Sigmoid colon (tissue), 6 donors: ENCODE measurements at regions not wholly inside any gene's neighbourhood (a gene's known extent, or its start where the extent isn't known, plus 50 kb on each side); places are given as distances from the start of the nearest gene placed in this dataset.

Experiments used
- DNase-seq: peaks from one replicate; pipeline ENCODE4 v3.0.0-alpha.2; 2019
- H3K27ac ChIP-seq, 4 donors: fragments of 200-600 bp; sonication (generic); one replicate each; pipeline ENCODE4 v1.5.1; 2016 to 2019; ENCODE audit warnings: mild to moderate bottlenecking in 1 of 4
- H3K27me3 ChIP-seq, 3 donors: fragments of 200-600 bp; sonication (generic); one replicate each; pipeline ENCODE4 v1.5.1; 2019; ENCODE audit warnings: mild to moderate bottlenecking in 1 of 3
- H3K36me3 ChIP-seq, 4 donors: fragments of 200-600 bp; sonication (generic); one replicate each; pipeline ENCODE4 v1.5.1; 2016 to 2019
- H3K4me1 ChIP-seq, 4 donors: fragments of 200-600 bp; sonication (generic); one replicate each; pipeline ENCODE4 v1.5.1; 2017 to 2019
- H3K4me3 ChIP-seq, 4 donors: fragments of 200-600 bp; sonication (generic); one replicate each; pipeline ENCODE4 v1.5.1; 2017 to 2019; ENCODE audit warnings: mild to moderate bottlenecking in 2 of 4, moderate library complexity in 1 of 4
- H3K9me3 ChIP-seq, 4 donors: fragments of 200-600 bp in 3 of 4; sonication (generic) in 3 of 4; one replicate each; pipeline versions ENCODE4 v1.5.1 to v1.6.1; 2013 to 2019
- EP300 ChIP-seq, 4 donors: sonication (generic); formaldehyde crosslinking; IDR thresholded peaks; one replicate each; pipeline ENCODE4 v1.6.1; 2017; ENCODE audit warnings: antibody characterized with exemption in 4 of 4
- POLR2A ChIP-seq, 2 donors: fragments of 450-650 bp; IDR thresholded peaks; one replicate each; pipeline ENCODE4 v1.6.1; 2016; ENCODE audit warnings: antibody characterized with exemption in 2 of 2, mild to moderate bottlenecking in 2 of 2, moderate library complexity in 2 of 2
- POLR2AphosphoS5 ChIP-seq, 4 donors: sonication (generic); formaldehyde crosslinking; IDR thresholded peaks; one replicate each; pipeline ENCODE4 v1.6.1; 2017; ENCODE audit warnings: antibody characterized with exemption in 4 of 4
- WGBS, 2 donors: extraction: QIAGEN DNeasy Blood & Tissue Kit; methylation state at CpG; one replicate each; pipeline ENCODE4 v1.1.7; 2013; 5-methylcytosine and 5-hydroxymethylcytosine counted together
- intact Hi-C: fragments of 100-400 bp; cut with DNase I; formaldehyde crosslinking; loops from one replicate; pipeline ENCODE4 v1.15.1; 2023
- TF ChIP-seq, protein P1 (sequence below), 4 experiments: fragments of 450-650 bp in 3 of 4; fragments of 200-600 bp in 1 of 4; IDR thresholded peaks; one replicate each; pipeline ENCODE4 v1.5.1; 2016 to 2019; ENCODE audit warnings: antibody characterized with exemption in 4 of 4, mild to moderate bottlenecking in 3 of 4, moderate library complexity in 2 of 4
- donor health status: healthy with polysubstance abuse.
- donor health status: healthy.

GRCh38 chr4:177596035-177596434 is 153.8 kb upstream of the AGA start:
- Histone ChIP-seq H3K27ac (no peak overlapping the region), H3K27me3 (no peaks in the 10 kb centered on the region), H3K4me1 (no peaks in the 10 kb centered on the region), H3K4me3 (no peak overlapping the region), H3K9me3 (no peaks in the 10 kb centered on the region), H3K36me3 (no peaks in the 10 kb centered on the region)
- 75% methylated on average over 4 of the region's 4 CpGs for WGBS, 2 donors
- intact Hi-C loops, result no loop called here
- DNase-seq, result no peak
- TF ChIP-seq POLR2AphosphoS5 (IDR thresholded peaks at IDR 0.05) (no peak), EP300 (IDR thresholded peaks at IDR 0.05) (no peak), POLR2A (IDR thresholded peaks at IDR 0.05) (no peak)
- TF ChIP-seq, protein P1, sequence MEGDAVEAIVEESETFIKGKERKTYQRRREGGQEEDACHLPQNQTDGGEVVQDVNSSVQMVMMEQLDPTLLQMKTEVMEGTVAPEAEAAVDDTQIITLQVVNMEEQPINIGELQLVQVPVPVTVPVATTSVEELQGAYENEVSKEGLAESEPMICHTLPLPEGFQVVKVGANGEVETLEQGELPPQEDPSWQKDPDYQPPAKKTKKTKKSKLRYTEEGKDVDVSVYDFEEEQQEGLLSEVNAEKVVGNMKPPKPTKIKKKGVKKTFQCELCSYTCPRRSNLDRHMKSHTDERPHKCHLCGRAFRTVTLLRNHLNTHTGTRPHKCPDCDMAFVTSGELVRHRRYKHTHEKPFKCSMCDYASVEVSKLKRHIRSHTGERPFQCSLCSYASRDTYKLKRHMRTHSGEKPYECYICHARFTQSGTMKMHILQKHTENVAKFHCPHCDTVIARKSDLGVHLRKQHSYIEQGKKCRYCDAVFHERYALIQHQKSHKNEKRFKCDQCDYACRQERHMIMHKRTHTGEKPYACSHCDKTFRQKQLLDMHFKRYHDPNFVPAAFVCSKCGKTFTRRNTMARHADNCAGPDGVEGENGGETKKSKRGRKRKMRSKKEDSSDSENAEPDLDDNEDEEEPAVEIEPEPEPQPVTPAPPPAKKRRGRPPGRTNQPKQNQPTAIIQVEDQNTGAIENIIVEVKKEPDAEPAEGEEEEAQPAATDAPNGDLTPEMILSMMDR (IDR thresholded peaks at IDR 0.05), result no peak

GRCh38 chr4:177596991-177597390 is 154.8 kb upstream of the AGA start:
- Histone ChIP-seq H3K27me3 (no peaks in the 10 kb centered on the region), H3K9me3 (no peaks in the 10 kb centered on the region), H3K4me1 (no peaks in the 10 kb centered on the region), H3K36me3 (no peaks in the 10 kb centered on the region), H3K4me3 (no peak overlapping the region), H3K27ac (no peak overlapping the region)
- WGBS, 2 donors, result 90 to 95% methylated on average over 7 of the region's 7 CpGs
- intact Hi-C loops, result no loop called here
- DNase-seq, result no peak
- TF ChIP-seq EP300 (IDR thresholded peaks at IDR 0.05) (no peak), POLR2A (IDR thresholded peaks at IDR 0.05) (no peak), POLR2AphosphoS5 (IDR thresholded peaks at IDR 0.05) (no peak)
- TF ChIP-seq, protein P1 (IDR thresholded peaks at IDR 0.05), result no peak

DNA sequence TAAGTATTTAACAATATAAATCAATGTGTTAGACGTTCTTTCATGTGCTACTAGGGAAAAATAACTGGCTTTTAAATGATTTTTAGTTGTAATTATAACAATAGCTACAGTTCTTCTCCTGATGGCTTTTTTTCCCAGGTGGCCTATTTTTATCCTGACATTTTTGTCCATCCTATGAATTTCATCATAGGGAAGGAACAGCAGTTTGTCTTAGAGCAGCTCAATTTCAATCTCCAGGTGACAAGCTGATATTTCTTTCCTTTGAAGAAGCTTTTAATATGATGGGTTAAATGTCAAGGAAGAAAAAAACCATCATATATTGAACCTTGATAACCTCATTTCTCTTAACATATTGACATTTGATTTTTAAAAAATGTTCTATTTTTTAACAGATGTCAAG is 163.0 kb upstream of the AGA start:
- WGBS, 2 donors, result 67 to 72% methylated on average over 1 of the region's 1 CpG
- Histone ChIP-seq H3K4me3 (no peak overlapping the region), H3K27me3 (no peaks in the 10 kb centered on the region), H3K36me3 (no peaks in the 10 kb centered on the region), H3K4me1 (no peaks in the 10 kb centered on the region), H3K9me3 (no peaks in the 10 kb centered on the region), H3K27ac (no peak overlapping the region)
- TF ChIP-seq POLR2A (IDR thresholded peaks at IDR 0.05) (no peak), POLR2AphosphoS5 (IDR thresholded peaks at IDR 0.05) (no peak), EP300 (IDR thresholded peaks at IDR 0.05) (no peak)
- TF ChIP-seq, protein P1 (IDR thresholded peaks at IDR 0.05), result no peak
- intact Hi-C loops, result no loop called here
- no peak for DNase-seq

DNA sequence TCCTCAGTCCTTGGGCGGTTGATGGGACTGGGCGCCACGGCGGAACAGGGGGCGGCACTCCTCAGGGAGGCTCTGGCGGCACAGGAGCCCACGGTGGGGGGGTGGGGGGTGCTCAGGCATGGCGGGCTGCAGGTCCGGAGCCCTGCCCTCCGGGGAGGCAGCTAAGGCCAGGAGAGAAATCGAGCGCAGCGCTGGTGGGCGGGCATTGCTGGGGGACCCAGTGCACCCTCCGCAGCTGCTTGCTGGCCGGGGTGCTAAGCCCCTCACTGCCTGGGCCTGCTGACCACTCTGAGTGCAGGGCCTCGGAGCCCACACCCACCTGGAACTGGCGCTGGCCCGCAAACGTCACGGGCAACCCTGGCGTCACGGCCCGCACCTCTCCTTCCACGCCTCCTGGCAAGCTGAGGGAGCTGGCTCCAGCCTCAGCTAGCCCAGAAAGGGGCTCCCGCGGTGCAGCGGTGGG is 164.9 kb upstream of the AGA start:
- H3K9me3 ChIP-seq, result no peaks in the 10 kb centered on the region
- H3K27ac ChIP-seq, result no peak overlapping the region
- TF ChIP-seq, protein P1 (IDR thresholded peaks at IDR 0.05), result no peak
- no peak for TF ChIP-seq POLR2AphosphoS5 (IDR thresholded peaks at IDR 0.05)
- no peak for TF ChIP-seq EP300 (IDR thresholded peaks at IDR 0.05)
- TF ChIP-seq POLR2A (IDR thresholded peaks at IDR 0.05), result no peak
- no peak for DNase-seq
- H3K36me3 ChIP-seq, result no peaks in the 10 kb centered on the region
- WGBS, 2 donors, result 95 to 98% methylated on average over 28 of the region's 28 CpGs
- no peaks in the 10 kb centered on the region for H3K4me1 ChIP-seq
- no peaks in the 10 kb centered on the region for H3K27me3 ChIP-seq
- H3K4me3 ChIP-seq, result no peak overlapping the region
- intact Hi-C loops, result no loop called here

DNA sequence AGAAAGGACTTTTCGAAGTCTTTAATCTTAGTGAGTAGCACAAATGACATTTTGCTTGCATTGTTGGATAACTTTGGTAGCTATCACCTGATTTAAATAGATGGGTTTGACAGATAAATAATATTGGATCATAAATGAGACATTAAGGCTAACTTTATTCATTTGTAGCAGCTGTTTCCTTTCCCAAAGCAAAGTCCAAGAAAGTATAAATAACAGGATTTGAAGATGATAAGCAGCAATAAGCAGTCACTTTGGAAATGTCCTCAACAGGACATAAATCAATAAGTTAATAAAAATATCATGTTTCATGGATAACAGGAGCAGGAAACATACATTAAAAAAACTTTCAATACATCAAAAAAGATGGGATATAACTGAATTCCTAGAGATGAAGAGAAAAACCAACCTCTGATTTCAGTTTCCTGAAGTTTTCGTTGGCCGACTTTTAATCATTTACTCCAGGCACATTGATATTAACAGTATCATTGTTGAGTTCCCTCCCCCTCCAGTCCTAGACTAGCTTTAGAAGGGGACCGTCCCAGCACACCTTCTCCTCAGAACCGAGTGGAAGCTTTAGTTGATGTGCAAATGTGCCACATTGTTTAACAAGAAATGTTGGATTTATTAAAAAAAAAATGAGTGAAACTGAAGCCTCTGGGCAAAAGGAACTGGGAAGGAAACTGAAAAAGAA is 169.9 kb upstream of the AGA start:
- H3K27me3 ChIP-seq, result no peaks in the 10 kb centered on the region
- H3K4me1 ChIP-seq, result no peaks in the 10 kb centered on the region
- H3K36me3 ChIP-seq, result no peaks in the 10 kb centered on the region
- DNase-seq, result no peak
- WGBS, 2 donors, result 79 to 87% methylated on average over 5 of the region's 5 CpGs
- no peak overlapping the region for H3K27ac ChIP-seq
- H3K4me3 ChIP-seq, result no peak overlapping the region
- no peaks in the 10 kb centered on the region for H3K9me3 ChIP-seq
- intact Hi-C loops, result no loop called here
- TF ChIP-seq POLR2A (IDR thresholded peaks at IDR 0.05), result no peak
- TF ChIP-seq EP300 (IDR thresholded peaks at IDR 0.05), result no peak
- TF ChIP-seq, protein P1 (IDR thresholded peaks at IDR 0.05), result no peak
- TF ChIP-seq POLR2AphosphoS5 (IDR thresholded peaks at IDR 0.05), result no peak
